ENCODE measurements at regions not wholly inside any gene's neighbourhood (a gene's known extent, or its start where the extent isn't known, plus 50 kb on each side); places are given as distances from the start of the nearest gene placed in this dataset.
A peak's percentile ranks its signal among the peaks of the same experiment; 100 is the strongest.
"Not testable (repeated sequence)": the region's sequence is repeated elsewhere in the genome, so short reads cannot be mapped to it uniquely, and the experiment has no call there.

GRCh38 chr1:89436856-89437255, 73.0 kb downstream of the GBP6 start:
- DNase-seq = no peak

- not testable (repeated sequence) for DNase-seq
These were observed 74.4 kb downstream of the GBP6 start for GRCh38 chr1:89438301-89438700.

- DNase-seq = no peak
These were observed 77.1 kb downstream of the GBP6 start for GRCh38 chr1:89440911-89441310.

- DNase-seq = no peak
These were observed 79.8 kb upstream of the LRRC8B start for GRCh38 chr1:89444791-89445190.

GRCh38 chr1:89451011-89451410, 73.6 kb upstream of the LRRC8B start:
- DNase-seq = peak in 1 of 2 donors; percentile 40

- no peak for DNase-seq
These were observed 71.3 kb upstream of the LRRC8B start for GRCh38 chr1:89453123-89453972.

GRCh38 chr1:89454845-89455521, 69.6 kb upstream of the LRRC8B start:
- DNase-seq = peak; percentile 60 to 81

GRCh38 chr1:89457046-89457445, 67.6 kb upstream of the LRRC8B start:
- no peak for DNase-seq

GRCh38 chr1:89459081-89459480, 65.5 kb upstream of the LRRC8B start:
- DNase-seq = no peak

GRCh38 chr1:89460325-89460724, 64.3 kb upstream of the LRRC8B start:
- DNase-seq = no peak

- DNase-seq = no peak
These were observed 62.4 kb upstream of the LRRC8B start for GRCh38 chr1:89462250-89462649.

- peak in 1 of 2 donors; percentile 40 for DNase-seq
These were observed 60.6 kb upstream of the LRRC8B start for GRCh38 chr1:89464008-89464407.

- no peak for DNase-seq
These were observed 59.4 kb upstream of the LRRC8B start for GRCh38 chr1:89465201-89465600.

- no peak for DNase-seq
These were observed 58.2 kb upstream of the LRRC8B start for GRCh38 chr1:89466307-89466930.

GRCh38 chr1:89472253-89472652, 52.4 kb upstream of the LRRC8B start:
- no peak for DNase-seq

- DNase-seq = no peak
These were observed 51.7 kb upstream of the LRRC8B start for GRCh38 chr1:89472886-89473417.
